GM18909 (cell line): ENCODE measurements at regions not wholly inside any gene's neighbourhood (a gene's known extent, or its start where the extent isn't known, plus 50 kb on each side); places are given as distances from the start of the nearest gene placed in this dataset.
A peak's percentile ranks its signal among the peaks of the same experiment; 100 is the strongest.
"Not testable (repeated sequence)": the region's sequence is repeated elsewhere in the genome, so short reads cannot be mapped to it uniquely, and the experiment has no call there.

ENCODE experiments used
- ATAC-seq: cut with Tn5 transposase; IDR thresholded peaks from one replicate; pipeline ENCODE4 v1.9.1; 2021; ENCODE audit warnings: mild to moderate bottlenecking; ENCODE audit not compliant: unreplicated experiment, poor library complexity

- peak; percentile 81 for ATAC-seq
These were observed 182.5 kb upstream of the NPY2R start for GRCh38 chr4:155025762-155026457.

GRCh38 chr4:155026715-155027114 lies 181.7 kb upstream of the NPY2R start:
- ATAC-seq = no peak

GRCh38 chr4:155032521-155033229 lies 175.8 kb upstream of the NPY2R start:
- ATAC-seq = peak; percentile 80

GRCh38 chr4:155033604-155034003 lies 174.8 kb upstream of the NPY2R start:
- ATAC-seq = no peak

GRCh38 chr4:155037031-155037430 lies 171.4 kb upstream of the NPY2R start:
- ATAC-seq = no peak

GRCh38 chr4:155038459-155038858 lies 170.0 kb upstream of the NPY2R start:
- ATAC-seq = no peak

GRCh38 chr4:155039162-155039561 lies 169.3 kb upstream of the NPY2R start:
- ATAC-seq = no peak

- no peak for ATAC-seq
These were observed 168.4 kb upstream of the NPY2R start for GRCh38 chr4:155040031-155040430.

- no peak for ATAC-seq
These were observed 166.4 kb upstream of the NPY2R start for GRCh38 chr4:155042014-155042413.

GRCh38 chr4:155044251-155044650 lies 164.2 kb upstream of the NPY2R start:
- ATAC-seq = not testable (repeated sequence)

- no peak for ATAC-seq
These were observed 160.7 kb upstream of the NPY2R start for GRCh38 chr4:155047755-155048154.

GRCh38 chr4:155054042-155054441 lies 154.4 kb upstream of the NPY2R start:
- not testable (repeated sequence) for ATAC-seq

GRCh38 chr4:155060419-155060818 lies 148.0 kb upstream of the NPY2R start:
- ATAC-seq = no peak

- ATAC-seq = no peak
These were observed 147.6 kb upstream of the NPY2R start for GRCh38 chr4:155060873-155061272.

GRCh38 chr4:155062948-155063347 lies 145.5 kb upstream of the NPY2R start:
- ATAC-seq = no peak

- not testable (repeated sequence) for ATAC-seq
These were observed 143.5 kb upstream of the NPY2R start for GRCh38 chr4:155064934-155065333.

GRCh38 chr4:155066871-155067270 lies 141.6 kb upstream of the NPY2R start:
- no peak for ATAC-seq

GRCh38 chr4:155071962-155072361 lies 136.5 kb upstream of the NPY2R start:
- ATAC-seq = no peak

- ATAC-seq = peak; percentile 50
These were observed 136.0 kb upstream of the NPY2R start for GRCh38 chr4:155072417-155072816.

- no peak for ATAC-seq
These were observed 134.6 kb upstream of the NPY2R start for GRCh38 chr4:155073852-155074251.

GRCh38 chr4:155076256-155076785 lies 132.1 kb upstream of the NPY2R start:
- no peak for ATAC-seq
